HG03439 (cell line): ENCODE measurements at regions not wholly inside any gene's neighbourhood (a gene's known extent, or its start where the extent isn't known, plus 50 kb on each side); places are given as distances from the start of the nearest gene placed in this dataset.

ENCODE experiments used
- ATAC-seq: cut with Tn5 transposase; IDR thresholded peaks from one replicate; pipeline ENCODE4 v1.9.1; 2021; ENCODE audit warnings: mild to moderate bottlenecking, moderate library complexity; ENCODE audit not compliant: unreplicated experiment

DNA sequence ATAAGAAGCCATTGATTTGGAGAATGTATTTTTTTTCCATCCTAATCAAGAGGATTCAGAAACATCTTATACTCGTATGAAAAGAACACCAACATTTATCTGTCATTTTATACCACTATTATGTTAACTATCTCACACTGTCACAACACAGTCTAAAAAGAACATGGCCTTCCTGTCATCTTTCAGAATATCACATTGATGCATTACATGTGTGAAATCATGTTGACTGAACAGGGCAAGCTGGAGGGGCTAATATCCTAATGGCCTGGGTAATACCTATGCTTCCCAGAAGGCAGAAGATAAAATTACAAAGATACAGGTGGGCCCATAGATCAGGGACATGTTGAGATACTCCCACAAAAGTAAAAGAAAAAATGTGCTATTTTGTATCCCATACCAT lies 611.7 kb downstream of the STIM2 start:
- no peak for ATAC-seq

DNA sequence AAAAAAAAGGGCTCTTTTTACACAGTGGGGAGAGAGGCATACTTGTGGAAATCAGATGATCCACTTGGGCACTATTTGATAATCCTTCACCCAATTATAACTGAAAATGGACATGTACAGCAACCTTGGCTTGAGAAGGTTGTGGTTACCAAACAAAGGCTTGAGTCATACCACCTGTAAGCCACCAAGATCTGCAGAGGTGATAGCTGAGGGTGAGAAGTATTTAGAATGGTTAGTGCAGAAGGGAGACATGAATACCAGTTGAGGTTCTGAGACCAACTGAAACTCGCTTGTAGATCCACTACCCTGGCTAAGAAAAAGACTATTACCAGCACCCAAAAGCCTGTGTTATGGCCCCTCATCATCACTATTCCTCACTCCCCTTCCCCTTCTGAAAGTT lies 614.0 kb downstream of the STIM2 start:
- ATAC-seq: no peak

DNA sequence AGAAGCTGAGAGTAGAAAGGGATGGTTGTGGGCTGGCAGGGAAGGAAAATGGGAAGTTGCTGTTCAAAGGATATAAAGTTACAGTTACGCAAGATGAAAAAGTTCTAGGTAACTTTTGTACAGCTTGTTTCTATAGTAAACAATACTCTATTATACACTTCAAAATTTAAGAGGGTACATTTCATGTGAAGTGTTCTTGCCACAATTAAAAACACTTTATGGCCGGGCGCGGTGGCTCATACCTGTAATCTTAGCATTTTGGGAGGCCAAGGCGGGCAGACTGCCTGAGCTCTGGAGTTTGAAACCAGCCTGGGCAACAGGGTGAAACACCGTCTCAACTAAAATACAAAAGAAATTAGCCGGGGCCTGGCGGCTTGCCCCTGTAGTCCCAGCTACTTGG lies 623.6 kb downstream of the STIM2 start:
- no peak for ATAC-seq

DNA sequence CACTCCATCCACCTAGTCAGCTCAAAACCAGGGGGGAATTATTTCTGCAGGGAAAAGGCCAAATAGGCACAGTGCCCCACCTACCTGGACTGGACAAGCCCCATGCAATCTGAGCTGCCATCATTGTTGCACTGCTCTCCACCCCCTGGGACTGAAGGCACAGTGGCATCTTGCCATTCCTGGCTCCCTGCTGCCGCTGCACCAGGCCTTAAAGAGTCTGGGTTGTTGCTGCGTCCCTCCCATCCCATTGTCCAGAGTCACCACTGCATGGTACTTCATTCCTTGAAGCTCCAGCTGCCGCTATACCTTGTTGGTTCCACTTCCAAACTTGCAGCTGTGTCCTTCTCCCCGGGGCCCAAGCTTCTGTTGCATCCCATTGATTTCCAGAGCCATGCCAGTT lies 629.7 kb downstream of the STIM2 start:
- ATAC-seq: no peak

DNA sequence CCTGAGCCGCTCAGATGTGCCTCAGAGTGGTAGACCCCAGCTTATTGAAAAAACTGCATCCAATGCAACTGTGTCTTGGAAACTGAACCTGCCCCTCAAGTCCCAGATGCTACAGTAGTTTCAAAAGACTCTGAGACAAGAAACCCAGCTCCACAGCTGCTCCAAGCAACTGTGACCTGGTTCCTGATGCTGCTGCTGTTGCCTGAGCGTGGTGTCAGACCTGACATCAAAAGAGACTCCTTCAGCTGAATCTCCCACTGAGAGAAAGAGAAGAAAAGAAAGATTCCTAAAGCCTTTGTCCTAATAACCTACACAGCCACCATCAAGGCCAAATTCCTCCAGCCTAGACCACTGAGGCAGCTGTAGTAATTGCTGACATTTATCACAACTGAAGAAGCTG lies 630.1 kb downstream of the STIM2 start:
- ATAC-seq: no peak

DNA sequence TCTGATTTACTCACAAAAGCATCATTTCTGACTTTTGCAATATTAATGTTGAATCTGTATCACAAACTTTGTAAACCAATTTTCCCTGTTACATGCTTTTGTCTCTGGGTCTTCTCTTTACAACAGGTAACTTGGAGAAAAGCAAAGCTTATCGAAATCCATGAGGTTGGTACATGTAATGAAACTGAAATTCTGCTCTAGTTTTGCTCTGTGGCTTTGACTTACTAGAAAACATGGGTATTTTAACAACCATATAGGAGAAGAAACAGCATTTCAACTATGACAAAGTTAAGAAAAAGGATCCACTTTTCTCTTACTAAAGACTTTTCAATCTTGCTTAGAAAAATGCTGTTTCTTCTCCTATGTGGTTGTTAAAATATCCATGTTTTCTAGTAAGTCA lies 645.8 kb downstream of the STIM2 start:
- no peak for ATAC-seq

DNA sequence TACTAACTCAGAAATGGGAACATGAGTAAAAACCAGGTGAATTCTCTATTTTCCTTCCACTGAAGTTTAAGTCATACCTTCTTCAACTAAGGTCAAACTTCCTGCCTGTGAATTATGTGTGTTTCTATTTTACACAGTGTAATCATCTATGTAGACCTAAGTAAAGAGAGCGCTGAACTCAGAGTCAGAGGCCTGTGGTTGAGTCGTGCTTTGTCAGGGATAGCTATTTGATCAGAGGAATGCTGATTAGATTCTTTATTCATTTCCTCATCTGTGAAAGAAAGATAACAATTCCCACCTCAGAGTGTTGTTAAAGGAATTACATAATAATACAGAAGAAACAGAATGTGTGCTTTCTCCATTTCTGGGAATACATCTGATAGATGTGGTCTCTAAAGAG lies 654.1 kb downstream of the STIM2 start:
- no peak for ATAC-seq

DNA sequence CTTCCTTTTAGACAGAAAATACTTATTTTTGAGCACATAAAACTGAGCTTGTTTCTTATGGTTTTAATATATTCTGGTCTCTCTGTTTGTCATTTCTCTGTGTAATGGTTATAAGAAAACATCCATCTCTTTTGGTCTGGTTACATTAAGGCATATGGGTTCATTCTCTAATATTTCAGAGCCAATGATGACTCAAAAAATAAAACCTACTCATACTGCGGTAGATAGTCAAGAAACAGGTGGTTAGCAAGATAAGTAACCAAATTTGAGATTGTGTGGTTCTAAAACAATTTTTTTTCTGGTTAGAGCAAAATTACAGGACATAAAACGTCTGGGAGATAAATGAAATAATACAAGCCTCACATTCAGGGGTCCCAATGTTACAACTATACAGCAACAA lies 654.5 kb downstream of the STIM2 start:
- ATAC-seq: no peak

DNA sequence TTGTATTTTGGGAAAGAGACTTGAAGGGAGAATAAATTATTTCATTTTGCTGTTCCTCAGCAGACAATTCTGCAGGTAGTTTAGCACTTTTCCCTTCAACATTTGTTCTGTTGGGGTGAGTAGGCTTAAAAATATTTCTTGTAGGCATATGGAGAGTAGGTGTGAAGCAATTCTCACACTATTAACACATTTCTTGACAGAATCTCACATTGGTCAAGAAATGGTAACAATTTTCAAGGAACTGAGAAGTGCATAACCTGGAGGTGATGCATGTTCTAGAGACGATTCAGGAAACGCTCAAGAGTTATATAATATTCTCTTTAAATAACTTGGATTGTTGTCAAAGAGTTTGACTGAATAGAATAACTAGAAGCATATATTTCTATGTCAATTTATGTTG lies 658.2 kb downstream of the STIM2 start:
- ATAC-seq: no peak

DNA sequence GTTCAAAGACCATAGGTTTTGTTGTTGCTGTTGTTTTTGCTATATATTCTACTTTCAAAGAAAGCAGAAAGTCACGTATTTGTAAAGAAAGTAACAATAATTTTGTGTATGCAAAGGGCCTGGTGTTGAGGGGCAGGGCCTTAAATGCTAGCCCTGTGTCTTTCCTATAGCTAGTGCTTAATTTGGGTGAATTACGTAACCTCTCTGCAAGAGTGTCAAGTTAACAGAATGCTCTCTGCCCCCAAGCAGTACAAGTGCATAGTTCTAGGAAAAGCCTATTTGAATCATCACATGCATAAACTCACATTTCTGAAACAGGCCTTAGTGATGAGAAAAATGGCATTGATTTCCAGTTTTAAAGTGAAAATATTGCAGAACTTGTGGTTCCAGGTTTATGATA lies 663.6 kb downstream of the STIM2 start:
- ATAC-seq: no peak

DNA sequence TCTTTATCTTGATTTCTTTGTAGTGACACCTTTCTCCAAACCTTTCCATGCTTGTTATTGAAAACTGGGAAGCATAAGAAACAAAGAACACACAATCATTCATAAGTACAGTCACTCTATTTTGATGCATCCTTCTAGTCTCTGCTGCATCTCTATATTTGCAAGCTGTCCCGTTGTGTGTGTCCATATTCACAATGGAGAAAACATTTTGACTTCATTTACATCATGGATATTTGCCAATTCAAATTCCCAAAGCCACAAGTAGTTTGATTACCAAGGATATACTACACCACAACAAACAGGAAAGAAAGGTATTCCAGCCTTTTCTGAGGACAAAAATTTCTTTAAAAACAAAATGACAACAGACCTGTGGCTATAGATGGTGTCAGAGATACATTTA lies 673.8 kb downstream of the STIM2 start:
- ATAC-seq: no peak

DNA sequence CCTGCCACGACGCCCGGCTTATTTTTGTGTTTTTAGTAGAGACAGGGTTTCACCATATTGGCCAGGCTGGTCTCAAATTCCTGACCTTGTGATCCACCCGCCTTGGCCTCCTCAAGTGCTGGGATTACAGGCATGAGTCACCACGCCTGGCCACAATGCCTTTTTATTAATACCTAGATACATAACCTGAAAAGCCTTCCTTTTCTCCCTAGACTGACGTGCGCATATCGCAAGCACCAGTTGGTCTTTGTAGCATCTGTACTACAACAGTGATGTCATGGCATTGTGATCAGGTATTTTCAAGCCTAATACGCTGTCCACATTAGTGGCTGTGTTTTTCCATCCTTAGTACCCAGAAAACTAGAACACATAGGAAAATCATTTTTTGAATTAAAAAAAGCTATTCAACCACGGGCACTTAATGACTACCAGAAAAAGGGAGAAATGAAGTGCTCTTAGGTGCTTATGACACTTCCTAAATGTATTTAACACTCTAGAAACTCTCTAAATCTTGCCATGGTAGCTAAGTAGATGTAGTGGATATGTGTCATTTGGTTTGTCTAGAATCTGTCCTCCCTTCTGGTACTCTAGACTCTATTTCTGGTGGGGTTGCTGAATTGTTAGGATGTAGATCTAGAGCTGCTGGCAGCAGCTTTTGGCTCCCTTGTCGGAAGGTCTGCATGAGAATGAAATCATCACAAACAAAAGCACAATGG lies 707.8 kb downstream of the STIM2 start:
- no peak for ATAC-seq

DNA sequence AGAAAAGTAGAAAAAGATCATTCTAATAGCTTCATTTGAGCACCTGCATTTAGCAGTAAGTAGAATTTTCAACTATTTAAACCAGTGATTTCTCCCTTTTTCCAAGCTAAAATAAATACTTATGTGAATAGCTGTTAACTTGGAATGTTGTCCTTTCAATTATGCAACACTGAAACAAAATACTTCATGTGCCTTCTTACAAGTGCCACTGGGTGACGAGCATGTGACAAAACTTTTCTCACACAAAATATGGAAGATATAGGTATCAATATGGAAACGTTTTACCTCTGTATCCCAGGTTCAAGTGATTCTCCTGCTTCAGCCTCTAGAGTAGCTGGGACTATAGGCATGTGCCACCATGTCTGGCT lies 708.3 kb downstream of the STIM2 start:
- ATAC-seq: no peak

DNA sequence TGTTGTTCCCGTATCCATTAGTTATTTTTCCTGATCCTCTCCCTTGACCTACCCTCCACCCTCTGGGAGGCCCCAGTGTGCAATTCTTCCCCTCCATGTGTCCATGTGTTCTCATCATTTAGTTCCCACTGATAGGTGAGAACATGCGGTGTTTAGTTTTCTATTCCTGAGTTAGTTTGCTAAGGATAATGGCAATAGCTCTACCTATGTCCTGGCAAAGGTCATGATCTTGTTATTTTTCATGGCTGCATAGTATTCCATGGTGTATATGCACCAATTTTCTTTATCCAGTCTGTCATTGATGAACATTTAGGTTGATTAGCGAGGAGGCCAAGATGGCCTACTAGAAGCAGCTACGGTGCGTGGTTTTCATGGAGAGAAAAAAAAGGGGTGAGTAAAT lies 714.1 kb downstream of the STIM2 start:
- no peak for ATAC-seq

DNA sequence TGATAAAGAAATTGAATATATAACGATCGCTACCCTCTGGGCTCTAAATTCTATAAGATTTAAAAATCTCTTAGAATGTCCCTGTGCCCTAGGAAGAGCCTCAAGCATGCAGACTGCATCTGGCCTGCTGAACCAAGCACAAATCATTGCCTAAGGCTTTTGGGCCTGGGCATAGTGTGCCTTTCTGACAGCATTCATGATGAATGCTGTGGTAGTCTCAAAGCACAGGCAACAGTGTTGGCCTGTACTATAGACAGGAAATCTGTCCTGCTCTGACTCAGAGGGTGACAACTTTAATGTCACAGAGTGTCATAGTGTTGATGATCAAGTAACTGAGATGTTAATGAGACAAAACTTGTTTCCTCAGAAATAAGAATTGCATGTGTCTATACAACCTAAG lies 717.3 kb downstream of the STIM2 start:
- no peak for ATAC-seq

DNA sequence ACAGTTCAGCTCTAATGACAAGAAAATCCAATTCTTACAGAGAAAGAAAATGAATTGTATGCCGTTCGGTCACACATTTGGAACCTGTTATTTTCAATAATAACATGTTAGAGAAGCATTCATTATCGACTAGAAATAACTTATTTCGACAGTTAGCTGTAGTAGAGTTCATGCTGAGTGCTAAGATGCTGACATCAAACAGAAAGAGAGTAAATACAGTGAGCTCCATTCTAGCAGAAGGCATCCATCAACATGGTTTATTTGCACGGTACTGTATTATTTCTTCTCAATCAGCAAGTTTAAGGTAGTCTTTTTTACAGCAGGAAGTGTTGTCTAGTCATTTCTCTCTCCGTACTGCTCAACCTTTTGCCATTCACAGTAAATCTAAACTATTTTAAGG lies 732.1 kb downstream of the STIM2 start:
- no peak for ATAC-seq

DNA sequence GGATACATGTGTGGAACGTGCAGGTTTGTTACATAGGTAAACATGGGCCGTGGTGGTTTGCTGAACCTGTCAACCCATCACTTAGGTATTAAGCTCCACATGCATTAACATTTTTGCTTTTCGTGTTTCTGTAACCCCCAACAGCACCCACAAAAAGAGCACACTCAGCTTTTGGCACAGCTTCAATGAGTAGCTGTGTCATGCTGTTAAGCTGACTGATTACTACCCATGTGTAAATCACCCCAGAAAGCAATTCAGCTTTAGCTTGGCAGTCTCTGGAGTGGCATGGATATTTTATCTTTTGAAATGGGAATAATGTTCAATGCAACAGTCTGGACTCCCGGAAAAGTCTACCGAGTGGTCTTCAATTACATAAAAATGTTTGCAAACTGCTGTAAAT lies 734.3 kb downstream of the STIM2 start:
- ATAC-seq: no peak

DNA sequence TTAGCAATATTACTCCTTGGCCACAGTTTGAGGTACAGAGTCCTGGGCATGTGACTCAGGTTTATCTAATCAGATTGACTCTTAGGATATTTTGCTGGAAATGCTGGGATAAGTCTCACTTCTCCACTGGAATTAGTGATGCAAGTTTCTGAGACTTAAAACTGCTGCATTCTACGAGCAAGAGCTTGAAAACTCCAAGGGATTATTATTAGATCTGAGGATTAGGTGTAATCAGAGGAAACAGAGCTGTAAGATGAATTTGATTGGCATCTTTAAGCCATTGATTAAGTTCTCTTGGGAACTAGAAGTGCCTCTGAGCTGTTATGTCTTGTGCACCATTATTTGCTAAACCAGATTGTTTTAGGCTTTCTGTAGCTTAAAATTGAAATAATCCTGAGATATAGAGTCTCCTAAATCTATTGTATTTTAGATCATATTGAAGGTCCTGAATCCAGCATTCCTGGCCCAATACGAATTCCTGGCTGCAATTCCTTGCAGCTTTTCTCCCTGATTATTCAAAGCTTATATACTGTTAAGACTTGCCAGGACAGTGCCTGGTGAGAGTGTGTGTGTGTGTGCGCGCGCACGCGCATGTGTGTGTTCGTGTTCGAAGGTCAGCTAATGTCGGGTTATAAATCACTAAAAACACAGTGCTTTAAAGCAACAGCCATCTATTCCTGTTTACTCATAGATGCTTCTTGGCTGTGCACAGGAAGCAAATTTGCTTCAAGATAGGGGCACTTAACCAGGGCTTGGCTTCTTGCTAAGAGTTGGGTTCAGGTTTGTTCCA lies 735.1 kb downstream of the STIM2 start:
- no peak for ATAC-seq

DNA sequence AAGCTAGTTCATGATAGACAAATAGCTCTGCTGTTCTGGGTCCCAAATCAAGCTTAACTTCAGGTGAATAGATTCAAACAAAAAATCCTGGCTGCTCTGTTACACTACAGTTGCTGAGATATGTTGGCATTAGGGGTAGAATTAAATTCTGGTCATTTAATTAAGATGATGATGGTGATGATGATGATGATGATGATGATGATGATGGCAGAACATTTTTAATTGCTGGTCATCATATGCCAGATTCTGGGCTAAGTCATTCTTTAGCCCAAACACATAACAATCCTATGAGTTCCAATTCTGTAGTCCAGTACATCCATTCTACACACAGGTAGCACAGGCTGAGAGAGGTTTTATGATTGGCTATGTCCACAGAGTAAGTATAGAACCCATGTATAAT lies 741.5 kb downstream of the STIM2 start:
- ATAC-seq: no peak

DNA sequence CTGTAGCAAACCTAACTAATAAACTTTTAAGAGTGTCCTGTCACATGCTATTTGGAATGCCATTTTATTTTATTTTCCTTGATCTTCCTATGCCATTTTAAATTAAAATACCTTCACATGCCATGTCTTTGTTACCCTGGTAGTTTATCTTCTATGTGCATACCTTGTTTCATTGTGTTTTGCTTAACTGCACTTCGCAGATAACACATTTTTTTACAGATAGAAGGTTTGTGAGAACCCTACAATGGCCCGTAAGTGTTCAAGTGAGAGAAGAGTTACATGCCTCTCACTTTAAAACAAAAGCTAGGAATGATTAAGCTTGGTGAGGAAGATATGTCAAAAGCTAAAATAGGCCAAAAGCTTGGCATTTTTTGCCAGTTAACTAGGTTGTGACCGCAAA lies 744.1 kb downstream of the STIM2 start:
- ATAC-seq: no peak

DNA sequence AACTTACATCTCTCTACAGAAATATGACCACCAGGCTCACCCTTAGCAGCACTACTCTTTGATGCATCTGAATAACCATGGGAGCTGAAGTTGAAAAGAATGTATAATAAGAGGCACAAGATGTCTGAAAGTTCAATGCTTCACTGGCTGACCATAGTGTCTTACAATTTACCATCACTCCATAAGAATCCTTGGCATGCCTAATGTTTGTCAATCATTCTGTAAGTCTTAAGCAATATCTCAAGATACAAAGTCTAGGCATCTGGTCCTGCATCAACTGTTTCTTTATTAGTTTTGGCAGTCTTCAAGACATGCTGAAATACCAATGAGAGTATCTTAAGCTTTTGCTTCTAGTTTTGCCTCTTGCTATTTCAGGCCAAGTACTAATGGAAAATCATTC lies 755.5 kb downstream of the STIM2 start:
- ATAC-seq: no peak

DNA sequence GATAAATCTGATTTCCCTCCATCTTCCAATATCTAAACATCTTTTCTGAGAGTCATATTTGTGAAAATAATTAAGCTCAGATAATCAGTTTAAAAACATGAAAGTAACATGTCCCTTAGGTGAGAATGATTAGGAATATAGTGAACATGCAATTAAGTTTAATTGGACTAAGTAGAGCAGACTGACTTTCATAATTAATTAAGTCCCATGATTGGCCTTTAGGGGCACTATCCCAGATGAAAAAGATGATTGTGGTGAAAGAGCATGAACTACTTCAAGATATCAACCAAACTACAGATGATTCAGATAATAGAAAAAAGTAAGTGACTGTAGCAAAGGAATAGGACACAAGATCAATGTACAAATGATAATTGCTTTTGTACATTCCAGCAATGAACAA lies 758.8 kb downstream of the STIM2 start:
- no peak for ATAC-seq

DNA sequence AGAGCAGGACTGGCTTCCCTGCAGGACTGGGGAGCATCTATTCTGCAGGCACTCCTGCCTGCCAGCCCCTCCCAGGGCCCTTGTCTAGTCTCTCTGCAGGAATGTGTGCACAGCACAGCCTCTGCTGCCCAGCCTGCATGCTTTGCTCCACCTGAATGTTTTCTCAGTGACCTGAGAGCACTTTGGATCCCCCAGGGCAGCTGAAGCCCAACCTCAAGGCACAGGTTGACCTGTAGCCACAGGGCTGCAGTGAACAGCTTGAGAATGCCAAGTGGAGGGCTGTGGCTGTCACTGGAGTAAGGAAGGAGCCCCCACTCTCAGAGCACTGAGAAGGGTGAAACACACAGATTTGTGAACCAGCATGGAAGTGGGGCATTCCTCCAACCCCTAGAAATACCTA lies 760.2 kb downstream of the STIM2 start:
- no peak for ATAC-seq
